Breast epithelium (tissue), 4 donors: ENCODE measurements at regions not wholly inside any gene's neighbourhood (a gene's known extent, or its start where the extent isn't known, plus 50 kb on each side); places are given as distances from the start of the nearest gene placed in this dataset.

Source experiments
- DNase-seq, 2 donors: peaks; one replicate each; pipeline ENCODE4 v3.0.0-alpha.2; 2019; ENCODE audit warnings: low spot score in 2 of 2
- H3K27ac ChIP-seq, 2 donors: fragments of 200-600 bp; sonication (generic) in 1 of 2; one replicate each; pipeline ENCODE4 v1.5.1; 2016 to 2019; ENCODE audit warnings: mild to moderate bottlenecking in 1 of 2
- H3K27me3 ChIP-seq, 2 donors: fragments of 200-600 bp; sonication (generic) in 1 of 2; one replicate each; pipeline versions ENCODE4 v1.5.1 to v1.6.0; 2017 to 2019; ENCODE audit warnings: control low read depth in 1 of 2, mild to moderate bottlenecking in 1 of 2
- H3K36me3 ChIP-seq: fragments of 200-600 bp; one replicate; pipeline ENCODE4 v1.5.1; 2019
- H3K4me1 ChIP-seq, 2 donors: fragments of 200-600 bp; sonication (generic); one replicate each; pipeline ENCODE4 v1.5.1; 2016 to 2019; ENCODE audit warnings: control low read depth in 1 of 2
- H3K4me3 ChIP-seq, 3 donors: fragments of 200-600 bp; sonication (generic); 1 replicate in 2 of 3; 2 replicates in 1 of 3; pipeline ENCODE4 v1.5.1; 2016 to 2019; ENCODE audit warnings: mild to moderate bottlenecking in 3 of 3, moderate library complexity in 2 of 3
- H3K9me3 ChIP-seq, 2 donors: fragments of 200-600 bp; sonication (generic) in 1 of 2; one replicate each; pipeline ENCODE4 v1.5.1; 2016 to 2019; ENCODE audit warnings: control low read depth in 1 of 2
- CTCF ChIP-seq, 3 donors: fragments of 450-650 bp; IDR thresholded peaks; one replicate each; pipeline ENCODE4 v1.5.1; 2016 to 2017; ENCODE audit warnings: antibody characterized with exemption in 3 of 3, mild to moderate bottlenecking in 3 of 3, moderate library complexity in 3 of 3
- POLR2A ChIP-seq: fragments of 450-650 bp; IDR thresholded peaks from one replicate; pipeline ENCODE4 v1.6.1; 2016; ENCODE audit warnings: antibody characterized with exemption, mild to moderate bottlenecking, moderate library complexity
- POLR2AphosphoS5 ChIP-seq, 3 donors: sonication (generic); formaldehyde crosslinking; IDR thresholded peaks; one replicate each; pipeline ENCODE4 v1.6.1; 2017; ENCODE audit warnings: antibody characterized with exemption in 3 of 3
- intact Hi-C: fragments of 100-400 bp; cut with DNase I; formaldehyde crosslinking; loops from one replicate; pipeline ENCODE4 v1.15.1; 2023; ENCODE audit warnings: low total_unique reads

- DNase-seq = no peak
- no peaks in the 10 kb centered on the region for H3K27me3 ChIP-seq
- H3K4me1 ChIP-seq = no peaks in the 10 kb centered on the region
- no peak overlapping the region for H3K4me3 ChIP-seq
- no peaks in the 10 kb centered on the region for H3K36me3 ChIP-seq
- intact Hi-C loops = loop anchor here (5.0 kb wide), 1 partner anchor 538 kb away; no protein-coding TSS in a partner anchor
- H3K9me3 ChIP-seq = no peaks in the 10 kb centered on the region
- no peak for TF ChIP-seq POLR2A
- TF ChIP-seq CTCF (IDR thresholded peaks at IDR 0.05) = no peak
- no peak for TF ChIP-seq POLR2AphosphoS5 (IDR thresholded peaks at IDR 0.05)
- H3K27ac ChIP-seq = no peak overlapping the region
Measured at GRCh38 chr14:101039031-101039754, 135.7 kb upstream of the RTL1 start.

DNA sequence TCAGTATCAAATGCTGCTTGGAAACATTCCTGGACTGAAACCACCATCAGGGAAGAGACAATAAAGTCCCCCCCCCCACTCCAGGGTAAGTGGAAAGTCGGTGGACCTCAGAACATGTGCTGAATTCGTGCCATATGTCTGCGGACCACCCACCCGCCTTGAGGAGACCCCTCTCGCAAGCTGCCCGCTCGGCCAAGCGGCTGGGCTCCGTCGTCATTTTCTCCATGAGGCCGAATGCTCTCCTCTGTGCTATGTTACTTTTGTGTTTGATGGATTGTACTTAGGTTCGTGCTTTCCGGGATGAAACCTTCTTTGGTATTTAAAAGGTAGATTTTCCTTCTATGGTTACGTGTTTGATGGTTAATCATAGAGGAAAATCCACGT, 136.2 kb upstream of the RTL1 start:
- no peak for DNase-seq
- intact Hi-C loops = loop anchor here (5.0 kb wide), 1 partner anchor 538 kb away; no protein-coding TSS in a partner anchor
- Histone ChIP-seq H3K27ac (no peak overlapping the region), H3K27me3 (no peaks in the 10 kb centered on the region), H3K4me1 (no peaks in the 10 kb centered on the region), H3K36me3 (no peaks in the 10 kb centered on the region), H3K9me3 (no peaks in the 10 kb centered on the region), H3K4me3 (no peak overlapping the region)
- TF ChIP-seq CTCF (IDR thresholded peaks at IDR 0.05) (no peak), POLR2A (no peak), POLR2AphosphoS5 (IDR thresholded peaks at IDR 0.05) (no peak)

DNA sequence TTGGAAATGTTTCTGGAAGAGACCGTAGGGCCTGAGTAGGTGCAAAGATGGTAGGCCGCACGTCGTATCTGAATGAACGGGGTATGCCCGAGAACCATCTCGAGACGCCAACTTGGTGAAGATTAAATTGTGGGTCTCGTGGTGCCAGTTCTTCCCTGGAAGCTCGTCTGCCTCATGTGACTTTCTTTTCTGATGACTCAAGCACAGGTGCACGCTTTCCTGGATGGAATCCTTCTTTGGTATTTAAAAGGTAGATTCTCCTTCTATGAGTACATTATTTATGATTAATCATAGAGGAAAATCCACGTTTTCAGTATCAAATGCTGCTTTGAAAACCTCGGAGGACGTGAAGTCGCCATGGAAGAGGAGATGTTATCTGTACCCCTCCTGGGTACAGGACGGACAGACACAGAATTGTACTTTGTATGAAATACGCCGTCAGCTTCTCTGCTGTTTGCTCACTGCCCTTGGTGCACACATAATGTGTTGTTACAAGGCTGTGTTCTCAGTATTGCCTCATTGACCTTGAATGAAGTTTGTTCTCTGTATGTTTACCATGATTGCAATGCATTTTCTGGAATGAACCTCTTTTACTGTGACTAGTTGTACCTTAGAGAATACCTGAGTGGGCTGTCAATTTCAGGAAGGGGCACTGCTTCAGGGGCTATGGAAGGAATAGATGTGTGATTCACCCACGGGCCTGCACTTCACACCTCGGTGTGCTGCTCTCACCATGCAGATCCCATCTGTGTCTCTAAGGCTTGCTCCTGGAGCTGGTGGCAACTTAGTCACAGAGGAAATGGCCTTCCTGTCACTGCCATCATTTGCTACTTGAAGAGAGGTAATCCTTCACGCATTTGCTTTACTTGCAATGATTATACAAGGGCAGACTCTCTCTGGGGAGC, 137.3 kb upstream of the RTL1 start:
- no peaks in the 10 kb centered on the region for H3K36me3 ChIP-seq
- H3K4me1 ChIP-seq = no peaks in the 10 kb centered on the region
- TF ChIP-seq POLR2AphosphoS5 (IDR thresholded peaks at IDR 0.05) (no peak), CTCF (IDR thresholded peaks at IDR 0.05) (no peak)
- H3K27me3 ChIP-seq = no peaks in the 10 kb centered on the region
- H3K9me3 ChIP-seq = no peaks in the 10 kb centered on the region
- intact Hi-C loops = no loop called here
- DNase-seq = no peak
- H3K4me3 ChIP-seq = no peak overlapping the region
- no peak overlapping the region for H3K27ac ChIP-seq

GRCh38 chr14:101043891-101044290, 140.4 kb upstream of the RTL1 start:
- H3K4me1 ChIP-seq = no peaks in the 10 kb centered on the region
- no peaks in the 10 kb centered on the region for H3K36me3 ChIP-seq
- no peak for DNase-seq
- no peak overlapping the region for H3K27ac ChIP-seq
- H3K4me3 ChIP-seq = no peak overlapping the region
- intact Hi-C loops = no loop called here
- H3K27me3 ChIP-seq = no peaks in the 10 kb centered on the region
- TF ChIP-seq POLR2A (no peak), POLR2AphosphoS5 (IDR thresholded peaks at IDR 0.05) (no peak), CTCF (IDR thresholded peaks at IDR 0.05) (no peak)
- no peaks in the 10 kb centered on the region for H3K9me3 ChIP-seq

DNA sequence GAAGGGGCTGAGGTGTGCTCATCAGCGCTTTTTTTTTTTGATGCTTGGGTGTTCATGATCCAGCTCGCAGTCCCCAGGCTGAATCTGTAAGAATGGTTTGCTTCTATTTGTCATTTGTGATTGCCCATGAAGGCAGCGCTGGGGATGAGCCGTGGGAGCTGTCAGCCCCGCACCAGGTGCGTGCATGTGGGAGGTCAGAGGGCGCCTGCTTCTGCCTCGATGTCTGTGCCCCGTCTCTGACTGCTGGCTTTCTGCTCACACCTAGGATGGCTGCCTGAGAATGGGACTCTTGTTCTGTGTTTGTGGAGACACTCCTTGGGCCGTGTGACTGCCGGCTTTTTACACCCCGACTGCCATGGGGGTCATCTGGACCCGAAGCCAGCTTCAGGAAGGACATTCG, 141.2 kb upstream of the RTL1 start:
- intact Hi-C loops = no loop called here
- Histone ChIP-seq H3K27ac (no peak overlapping the region), H3K9me3 (no peaks in the 10 kb centered on the region), H3K4me1 (no peaks in the 10 kb centered on the region), H3K4me3 (no peak overlapping the region), H3K27me3 (no peaks in the 10 kb centered on the region), H3K36me3 (no peaks in the 10 kb centered on the region)
- no peak for DNase-seq
- TF ChIP-seq CTCF (IDR thresholded peaks at IDR 0.05) = no peak
- TF ChIP-seq POLR2A = no peak
- no peak for TF ChIP-seq POLR2AphosphoS5 (IDR thresholded peaks at IDR 0.05)
